GM10248 (cell line): ENCODE measurements at regions not wholly inside any gene's neighbourhood (a gene's known extent, or its start where the extent isn't known, plus 50 kb on each side); places are given as distances from the start of the nearest gene placed in this dataset.

Experiments
- CTCF ChIA-PET: fragments of 300-600 bp; sonication (Branson Sonifier 250); formaldehyde crosslinking; extraction: SDS; loops from one replicate; lab custom pipeline; 2021; ENCODE audit warnings: antibody characterized with exemption; lab: Yijun Ruan, JAX
- POLR2A ChIA-PET: fragments of 350-650 bp; sonication (Branson Sonifier 250); formaldehyde crosslinking; extraction: SDS; loops from one replicate; lab custom pipeline; 2020; ENCODE audit warnings: antibody characterized with exemption; lab: Yijun Ruan, JAX
- DNase-seq: peaks from one replicate; pipeline ENCODE4 v3.0.0; 2012; ENCODE audit errors: extremely low spot score
- TF ChIP-seq, protein P1 (sequence below): IDR thresholded peaks from 2 replicates; pipeline ENCODE4 v1.5.1; 2012; ENCODE audit warnings: mild to moderate bottlenecking, low read depth; ENCODE audit errors: extremely low read depth, missing control alignments, control extremely low read depth

DNA sequence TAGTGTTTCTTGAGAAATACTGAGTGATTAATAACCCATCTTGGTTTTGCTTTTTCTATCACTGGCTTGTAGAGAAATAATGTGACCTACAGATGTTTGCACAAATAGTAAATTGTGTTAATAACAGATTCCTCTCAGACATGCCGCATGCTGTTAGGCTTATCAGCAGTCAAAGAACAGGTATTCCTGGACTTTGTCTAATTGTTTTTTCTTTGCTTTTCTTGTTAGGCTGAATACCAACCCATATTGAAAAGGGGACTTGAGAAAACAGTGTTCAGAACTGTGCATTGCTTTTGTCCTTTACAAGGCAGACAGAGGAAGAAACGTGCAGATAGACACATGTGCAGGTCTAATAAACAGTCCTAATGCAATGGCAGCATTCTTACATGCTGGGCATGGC, 51.0 kb upstream of the RARB start:
- TF ChIP-seq, protein P1, sequence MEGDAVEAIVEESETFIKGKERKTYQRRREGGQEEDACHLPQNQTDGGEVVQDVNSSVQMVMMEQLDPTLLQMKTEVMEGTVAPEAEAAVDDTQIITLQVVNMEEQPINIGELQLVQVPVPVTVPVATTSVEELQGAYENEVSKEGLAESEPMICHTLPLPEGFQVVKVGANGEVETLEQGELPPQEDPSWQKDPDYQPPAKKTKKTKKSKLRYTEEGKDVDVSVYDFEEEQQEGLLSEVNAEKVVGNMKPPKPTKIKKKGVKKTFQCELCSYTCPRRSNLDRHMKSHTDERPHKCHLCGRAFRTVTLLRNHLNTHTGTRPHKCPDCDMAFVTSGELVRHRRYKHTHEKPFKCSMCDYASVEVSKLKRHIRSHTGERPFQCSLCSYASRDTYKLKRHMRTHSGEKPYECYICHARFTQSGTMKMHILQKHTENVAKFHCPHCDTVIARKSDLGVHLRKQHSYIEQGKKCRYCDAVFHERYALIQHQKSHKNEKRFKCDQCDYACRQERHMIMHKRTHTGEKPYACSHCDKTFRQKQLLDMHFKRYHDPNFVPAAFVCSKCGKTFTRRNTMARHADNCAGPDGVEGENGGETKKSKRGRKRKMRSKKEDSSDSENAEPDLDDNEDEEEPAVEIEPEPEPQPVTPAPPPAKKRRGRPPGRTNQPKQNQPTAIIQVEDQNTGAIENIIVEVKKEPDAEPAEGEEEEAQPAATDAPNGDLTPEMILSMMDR, result no peak
- no peak for DNase-seq
- POLR2A ChIA-PET, result no interaction called here
- CTCF ChIA-PET, result no interaction called here
